Endodermal cell (in vitro differentiated cells): ENCODE measurements at regions not wholly inside any gene's neighbourhood (a gene's known extent, or its start where the extent isn't known, plus 50 kb on each side); places are given as distances from the start of the nearest gene placed in this dataset.

Experiments used
- DNase-seq: peaks from one replicate; pipeline ENCODE4 v3.0.0-alpha.2; 2017
- H3K27ac ChIP-seq: 2 replicates; pipeline ENCODE4 v1.5.1; 2013; ENCODE audit warnings: mild to moderate bottlenecking, low read depth, low read length, moderate library complexity
- H3K27me3 ChIP-seq: 2 replicates; pipeline ENCODE4 v1.6.1; 2013; ENCODE audit warnings: mild to moderate bottlenecking, low read length, moderate library complexity; ENCODE audit not compliant: insufficient read depth, control insufficient read depth, poor library complexity, severe bottlenecking
- H3K36me3 ChIP-seq: 2 replicates; pipeline ENCODE4 v1.7.0; 2013; ENCODE audit warnings: mild to moderate bottlenecking, low read length, moderate library complexity; ENCODE audit not compliant: control insufficient read depth, insufficient read depth
- H3K4me1 ChIP-seq: one replicate; pipeline ENCODE4 v1.7.0; 2013; ENCODE audit warnings: low read length; ENCODE audit not compliant: control insufficient read depth, insufficient read depth
- H3K4me3 ChIP-seq: 2 replicates; pipeline ENCODE4 v1.5.1; 2013; ENCODE audit warnings: mild to moderate bottlenecking, low read length, moderate library complexity
- H3K9ac ChIP-seq: 2 replicates; pipeline ENCODE4 v1.6.1; 2013; ENCODE audit warnings: mild to moderate bottlenecking, low read length, moderate library complexity; ENCODE audit not compliant: poor library complexity, severe bottlenecking; ENCODE audit errors: extremely low read depth
- H3K9me3 ChIP-seq: 2 replicates; pipeline ENCODE4 v1.6.1; 2013; ENCODE audit warnings: mild to moderate bottlenecking, low read length, moderate library complexity; ENCODE audit not compliant: control insufficient read depth
- H3K27ac Mint-ChIP-seq: 2 replicates; pipeline ENCODE4 v1.8.0; 2020; ENCODE audit warnings: mixed read lengths
- H3K27me3 Mint-ChIP-seq: 2 replicates; pipeline ENCODE4 v1.8.0; 2021; ENCODE audit warnings: mild to moderate bottlenecking, mixed read lengths; ENCODE audit not compliant: insufficient read depth
- H3K36me3 Mint-ChIP-seq: 2 replicates; pipeline ENCODE4 v1.8.0; 2020; ENCODE audit warnings: low read depth, mixed read lengths
- H3K4me1 Mint-ChIP-seq: 2 replicates; pipeline ENCODE4 v1.8.0; 2020; ENCODE audit warnings: mixed read lengths
- H3K4me3 Mint-ChIP-seq: 2 replicates; pipeline ENCODE4 v1.8.0; 2020; ENCODE audit warnings: mild to moderate bottlenecking, moderate library complexity, mixed read lengths
- H3K9me3 Mint-ChIP-seq: 2 replicates; pipeline ENCODE4 v1.8.0; 2020; ENCODE audit warnings: mild to moderate bottlenecking, mixed read lengths
- WGBS, 2 experiments: methylation state at CpG; one replicate each; pipeline versions ENCODE4 v1.1.5 to v1.1.7; 2013; ENCODE audit warnings: missing lambda C conversion rate in 2 of 2, mixed read lengths in 1 of 2; ENCODE audit not compliant: insufficient coverage in 1 of 2, insufficient read length in 1 of 2; 5-methylcytosine and 5-hydroxymethylcytosine counted together
- TF ChIP-seq, protein P1 (sequence below): fragments of 200-600 bp; sonication (generic); conservative IDR thresholded peaks from 2 replicates; pipeline ENCODE4 v1.5.0; 2021; ENCODE audit warnings: antibody characterized with exemption, mild to moderate bottlenecking

DNA sequence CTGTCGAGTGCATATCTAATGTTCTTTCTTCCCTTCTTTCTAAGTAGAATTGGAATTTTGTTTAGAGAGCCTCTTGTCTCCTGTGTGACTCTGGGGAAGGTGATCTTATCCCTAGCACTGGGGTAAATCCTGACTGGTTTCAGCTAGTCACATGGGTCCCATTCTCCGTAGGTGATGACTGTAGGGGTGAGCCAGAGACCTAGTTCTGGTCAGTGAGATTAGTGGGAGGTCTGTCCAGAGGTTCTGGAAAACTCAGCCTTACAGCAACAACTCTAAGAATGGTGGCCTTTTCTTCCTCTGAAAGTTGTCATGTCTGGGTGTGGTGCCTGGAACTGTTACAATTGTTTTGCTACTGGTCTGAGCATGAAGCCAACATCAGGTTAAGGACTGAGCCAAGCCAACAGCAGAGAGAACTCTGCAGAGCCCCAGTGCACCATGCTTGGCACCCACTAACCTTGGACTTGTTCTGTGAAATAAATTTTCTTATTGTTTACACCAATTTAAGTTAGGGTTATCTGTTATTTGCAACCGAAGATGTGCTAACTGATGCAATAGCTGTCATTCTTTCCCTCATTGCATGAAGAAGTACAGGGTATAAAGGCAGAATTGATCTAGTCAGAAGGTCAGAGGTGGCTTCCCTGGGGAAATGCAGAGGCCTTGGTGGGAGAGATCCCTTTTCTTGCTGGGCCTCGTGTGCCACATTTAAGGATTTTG is 56.8 kb upstream of the TULP4 start:
- Mint-ChIP-seq H3K4me3 (no peak overlapping the region), H3K36me3 (peaks cover 25% of the 10 kb centered on the region), H3K4me1 (peaks cover 10% of the 10 kb centered on the region), H3K27me3 (no peaks in the 10 kb centered on the region), H3K27ac (peak overlapping the region; percentile 67), H3K9me3 (no peaks in the 10 kb centered on the region)
- Histone ChIP-seq H3K4me1 (peaks cover 9% of the 10 kb centered on the region), H3K4me3 (no peak overlapping the region), H3K9ac (no peak overlapping the region), H3K36me3 (peaks cover 25% of the 10 kb centered on the region), H3K27ac (no peak overlapping the region), H3K9me3 (no peaks in the 10 kb centered on the region), H3K27me3 (no peaks in the 10 kb centered on the region)
- TF ChIP-seq, protein P1, sequence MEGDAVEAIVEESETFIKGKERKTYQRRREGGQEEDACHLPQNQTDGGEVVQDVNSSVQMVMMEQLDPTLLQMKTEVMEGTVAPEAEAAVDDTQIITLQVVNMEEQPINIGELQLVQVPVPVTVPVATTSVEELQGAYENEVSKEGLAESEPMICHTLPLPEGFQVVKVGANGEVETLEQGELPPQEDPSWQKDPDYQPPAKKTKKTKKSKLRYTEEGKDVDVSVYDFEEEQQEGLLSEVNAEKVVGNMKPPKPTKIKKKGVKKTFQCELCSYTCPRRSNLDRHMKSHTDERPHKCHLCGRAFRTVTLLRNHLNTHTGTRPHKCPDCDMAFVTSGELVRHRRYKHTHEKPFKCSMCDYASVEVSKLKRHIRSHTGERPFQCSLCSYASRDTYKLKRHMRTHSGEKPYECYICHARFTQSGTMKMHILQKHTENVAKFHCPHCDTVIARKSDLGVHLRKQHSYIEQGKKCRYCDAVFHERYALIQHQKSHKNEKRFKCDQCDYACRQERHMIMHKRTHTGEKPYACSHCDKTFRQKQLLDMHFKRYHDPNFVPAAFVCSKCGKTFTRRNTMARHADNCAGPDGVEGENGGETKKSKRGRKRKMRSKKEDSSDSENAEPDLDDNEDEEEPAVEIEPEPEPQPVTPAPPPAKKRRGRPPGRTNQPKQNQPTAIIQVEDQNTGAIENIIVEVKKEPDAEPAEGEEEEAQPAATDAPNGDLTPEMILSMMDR: no peak
- WGBS, 2 experiments: 84 to 100% methylated on average over 3 to 4 of the region's 4 CpGs
- DNase-seq: no peak

DNA sequence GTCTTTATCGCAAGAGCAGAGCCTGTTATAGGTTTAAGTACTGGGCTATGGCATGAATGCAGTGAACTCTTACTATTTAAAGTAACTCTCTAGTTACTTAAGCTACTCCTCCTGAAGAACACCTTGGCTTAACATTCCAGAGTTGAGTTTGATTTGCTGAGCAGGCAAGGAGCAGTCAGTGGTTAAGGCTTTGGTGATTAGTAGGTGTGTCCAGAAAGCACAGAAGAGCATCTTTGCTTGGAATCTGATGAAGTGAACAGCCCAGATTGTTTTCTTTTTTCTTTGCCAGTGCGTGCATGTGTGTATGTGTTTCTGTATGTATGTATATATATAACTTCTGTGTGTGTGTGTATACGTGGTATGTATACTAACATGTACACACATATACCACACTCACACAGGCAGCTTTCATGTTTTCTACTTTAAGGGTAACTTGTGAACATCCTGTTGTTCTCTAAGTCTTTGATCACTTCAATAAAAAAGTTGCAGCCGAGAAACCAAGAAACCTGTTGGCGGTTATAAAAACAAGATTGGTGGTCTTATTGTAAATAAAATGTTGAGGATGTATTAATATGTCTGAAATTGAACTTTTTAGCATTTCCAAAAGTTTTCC is 56.2 kb upstream of the TULP4 start:
- Mint-ChIP-seq H3K36me3 (peaks cover 22% of the 10 kb centered on the region), H3K9me3 (no peaks in the 10 kb centered on the region), H3K4me3 (no peak overlapping the region), H3K27ac (no peak overlapping the region), H3K27me3 (no peaks in the 10 kb centered on the region), H3K4me1 (peaks cover 10% of the 10 kb centered on the region)
- Histone ChIP-seq H3K27me3 (no peaks in the 10 kb centered on the region), H3K36me3 (peaks cover 23% of the 10 kb centered on the region), H3K4me1 (peaks cover 9% of the 10 kb centered on the region), H3K4me3 (no peak overlapping the region), H3K27ac (no peak overlapping the region), H3K9me3 (no peaks in the 10 kb centered on the region), H3K9ac (no peak overlapping the region)
- TF ChIP-seq, protein P1: no peak
- WGBS, 2 experiments: 93 to 100% methylated on average over 1 to 3 of the region's 5 CpGs
- DNase-seq: no peak

GRCh38 chr6:158256746-158257424 is 55.4 kb upstream of the TULP4 start:
- peaks cover 23% of the 10 kb centered on the region for H3K36me3 ChIP-seq
- no peak overlapping the region for H3K9ac ChIP-seq
- no peak overlapping the region for H3K27ac Mint-ChIP-seq
- peaks cover 26% of the 10 kb centered on the region for H3K36me3 Mint-ChIP-seq
- no peak overlapping the region for H3K27ac ChIP-seq
- TF ChIP-seq, protein P1: no peak
- peaks cover 10% of the 10 kb centered on the region for H3K4me1 Mint-ChIP-seq
- peaks cover 9% of the 10 kb centered on the region for H3K4me1 ChIP-seq
- no peaks in the 10 kb centered on the region for H3K27me3 Mint-ChIP-seq
- WGBS, 2 experiments: 86 to 94% methylated on average over 1 to 5 of the region's 5 CpGs
- no peak for DNase-seq
- no peaks in the 10 kb centered on the region for H3K9me3 ChIP-seq
- H3K4me3 ChIP-seq: no peak overlapping the region
- H3K27me3 ChIP-seq: no peaks in the 10 kb centered on the region
- H3K9me3 Mint-ChIP-seq: no peaks in the 10 kb centered on the region
- H3K4me3 Mint-ChIP-seq: no peak overlapping the region
